Right lobe of liver (tissue), 4 donors: ENCODE measurements at regions not wholly inside any gene's neighbourhood (a gene's known extent, or its start where the extent isn't known, plus 50 kb on each side); places are given as distances from the start of the nearest gene placed in this dataset.

Source experiments
- CTCF ChIP-seq, 4 donors: fragments of 200-600 bp in 3 of 4; fragments of 450-650 bp in 1 of 4; IDR thresholded peaks; one replicate each; pipeline versions ENCODE4 v1.5.1 to v1.8.0; 2016 to 2022; ENCODE audit warnings: antibody characterized with exemption in 4 of 4, mild to moderate bottlenecking in 2 of 4
- POLR2A ChIP-seq: fragments of 450-650 bp; IDR thresholded peaks from one replicate; pipeline ENCODE4 v1.6.1; 2017; ENCODE audit warnings: antibody characterized with exemption, mild to moderate bottlenecking
- donor health status: DM: no; HTN: no; CAD: no.
- donor health status: DM: no; HTN: no; CAD: no.
- donor health status: DM: no; HTN: yes; CAD: no.

DNA sequence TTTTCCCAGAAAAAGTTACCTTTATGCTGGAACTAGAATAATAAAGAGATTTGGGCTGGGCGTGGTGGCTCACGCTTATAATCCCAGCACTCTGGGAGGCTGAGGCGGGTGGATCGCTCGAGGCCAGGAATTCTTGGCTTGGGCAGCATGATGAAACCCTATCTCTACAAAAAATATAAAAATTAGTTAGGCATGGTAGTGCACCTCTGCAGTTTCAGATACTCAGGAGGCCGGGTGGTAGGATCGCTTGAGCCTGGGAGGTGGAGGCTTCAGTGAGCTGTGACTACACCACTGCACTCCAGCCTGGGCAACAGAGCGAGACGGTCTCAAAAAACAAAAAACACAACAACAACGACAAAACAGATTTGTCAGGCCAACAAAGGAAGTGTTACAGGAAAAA lies 119.3 kb upstream of the OR9Q1 start:
- TF ChIP-seq POLR2A = no peak
- TF ChIP-seq CTCF (IDR thresholded peaks at IDR 0.05) = no peak
